ENCODE measurements at regions not wholly inside any gene's neighbourhood (a gene's known extent, or its start where the extent isn't known, plus 50 kb on each side); places are given as distances from the start of the nearest gene placed in this dataset.
"Not testable (repeated sequence)": the region's sequence is repeated elsewhere in the genome, so short reads cannot be mapped to it uniquely, and the experiment has no call there.

- not testable (repeated sequence) for TF ChIP-seq EZH2 (IDR thresholded peaks at IDR 0.05; ENCODE audit: borderline replicate concordance, low read depth, low read length, severe bottlenecking); CTCF (IDR thresholded peaks at IDR 0.05; ENCODE audit: borderline replicate concordance, extremely low read depth, low read length, poor library complexity, severe bottlenecking)
Measured at GRCh38 chr7:6992133-6992532, 166.1 kb upstream of the CCZ1B start.

Measured in DND-41 (cell line).